H1 (cell line): ENCODE measurements at regions not wholly inside any gene's neighbourhood (a gene's known extent, or its start where the extent isn't known, plus 50 kb on each side); places are given as distances from the start of the nearest gene placed in this dataset.

ENCODE experiments used
- BRCA1 ChIP-seq: IDR thresholded peaks from 2 replicates; pipeline ENCODE4 v1.6.1; 2012; ENCODE audit warnings: low read depth, low read length, improper control_type of control experiment
- CBX5 ChIP-seq: fragments of 300-800, 300-1000 bp; sonication (generic); IDR thresholded peaks from 2 replicates; pipeline ENCODE4 v1.7.1; 2016; ENCODE audit warnings: antibody characterized with exemption, low read length, low read depth
- CHD2 ChIP-seq: IDR thresholded peaks from 2 replicates; pipeline ENCODE4 v1.6.1; 2012; ENCODE audit warnings: low read length, improper control_type of control experiment
- CTCF ChIP-seq, 3 experiments: IDR thresholded peaks; 1 replicate in 2 of 3; 2 replicates in 1 of 3; pipeline versions ENCODE4 v1.5.1 to v1.6.1; 2011; ENCODE audit warnings: low read length in 3 of 3, mild to moderate bottlenecking in 3 of 3, inconsistent platforms in 2 of 3, low read depth in 1 of 3, moderate library complexity in 1 of 3; ENCODE audit not compliant: insufficient read depth in 1 of 3; ENCODE audit errors: control extremely low read depth in 1 of 3
- EGR1 ChIP-seq: IDR thresholded peaks from 2 replicates; pipeline ENCODE4 v1.6.1; 2011; ENCODE audit warnings: low read depth, low read length, borderline replicate concordance
- EP300 ChIP-seq, 2 experiments: IDR thresholded peaks; 1 replicate in 1 of 2; 2 replicates in 1 of 2; pipeline ENCODE4 v1.6.1; 2011 to 2012; ENCODE audit warnings: low read depth in 2 of 2, low read length in 2 of 2, mild to moderate bottlenecking in 2 of 2, borderline replicate concordance in 1 of 2, inconsistent platforms in 1 of 2, moderate library complexity in 1 of 2
- MAX ChIP-seq: IDR thresholded peaks from 2 replicates; pipeline ENCODE4 v1.6.1; 2012; ENCODE audit warnings: inconsistent platforms
- PHF8 ChIP-seq: fragments of 200-600 bp; sonication (generic); conservative IDR thresholded peaks from 2 replicates; pipeline ENCODE4 v1.7.1; 2012; ENCODE audit warnings: low read depth, mild to moderate bottlenecking, inconsistent platforms, low read length, moderate library complexity
- POLR2A ChIP-seq, 2 experiments: IDR thresholded peaks; 1 replicate in 1 of 2; 2 replicates in 1 of 2; pipeline ENCODE4 v1.6.1; 2011; ENCODE audit warnings: low read depth in 2 of 2, low read length in 2 of 2, mild to moderate bottlenecking in 2 of 2; ENCODE audit errors: control extremely low read depth in 1 of 2
- POLR2AphosphoS5 ChIP-seq: IDR thresholded peaks from 2 replicates; pipeline ENCODE4 v1.6.1; 2011; ENCODE audit warnings: low read depth, low read length
- SP2 ChIP-seq: IDR thresholded peaks from 2 replicates; pipeline ENCODE4 v1.6.1; 2012; ENCODE audit warnings: mild to moderate bottlenecking, low read length, inconsistent platforms

GRCh38 chr1:25082216-25082899, 149.9 kb downstream of the SYF2 start:
- TF ChIP-seq EP300 (IDR thresholded peaks at IDR 0.05; ENCODE audit: borderline replicate concordance in 1 of 2, low read depth in 2 of 2, low read length in 2 of 2) (no peak), PHF8 (no peak), CTCF (IDR thresholded peaks at IDR 0.05; ENCODE audit: control extremely low read depth in 1 of 3, insufficient read depth in 1 of 3, low read depth in 1 of 3, low read length in 3 of 3) (no peak), CBX5 (no peak), BRCA1 (no peak), SP2 (no peak), EGR1 (no peak), POLR2A (IDR thresholded peaks at IDR 0.05; ENCODE audit: control extremely low read depth in 1 of 2, low read depth in 2 of 2, low read length in 2 of 2) (no peak), CHD2 (no peak), POLR2AphosphoS5 (no peak), MAX (no peak)
